ENCODE measurements at regions not wholly inside any gene's neighbourhood (a gene's known extent, or its start where the extent isn't known, plus 50 kb on each side); places are given as distances from the start of the nearest gene placed in this dataset.

GRCh38 chr2:104402825-104403224, 451.1 kb upstream of the POU3F3 start:
- Histone ChIP-seq H3K79me2 (ENCODE audit: control insufficient read depth in 1 of 2, insufficient read depth in 2 of 2, low read length in 2 of 2) (no peaks in the 10 kb centered on the region), H3K27me3 (replicated peaks in 1 of 4; ENCODE audit: control insufficient read depth in 3 of 4, extremely low read depth in 1 of 4, insufficient read depth in 3 of 4, low read length in 3 of 4) (no peaks in the 10 kb centered on the region), H4K20me1 (replicated peaks in 1 of 2; ENCODE audit: control insufficient read depth in 1 of 2, insufficient read depth in 2 of 2, low read length in 2 of 2) (no peaks in the 10 kb centered on the region), H3K4me3 (ENCODE audit: extremely low read depth in 1 of 4, insufficient read depth in 2 of 4, low read depth in 3 of 4, low read length in 4 of 4) (no peak overlapping the region), H2AFZ (ENCODE audit: low read length) (no peak overlapping the region), H2BK120ac (replicated peaks; ENCODE audit: low read depth, low read length) (no peak overlapping the region), H3K27ac (ENCODE audit: low read depth, low read length) (no peak overlapping the region), H3K79me1 (ENCODE audit: low read depth, low read length) (no peaks in the 10 kb centered on the region), H3K14ac (ENCODE audit: insufficient read length) (no peak overlapping the region), H3K4me1 (replicated peaks in 1 of 4; ENCODE audit: control insufficient read depth in 3 of 4, insufficient read depth in 4 of 4, low read length in 3 of 4) (no peaks in the 10 kb centered on the region), H3K36me3 (ENCODE audit: control insufficient read depth in 2 of 4, insufficient read depth in 4 of 4, low read length in 3 of 4) (no peaks in the 10 kb centered on the region), H3K23ac (ENCODE audit: insufficient read length) (no peak overlapping the region), H2BK15ac (ENCODE audit: low read length) (no peak overlapping the region), H4K91ac (replicated peaks; ENCODE audit: insufficient read length, low read length) (no peak overlapping the region), H2AK5ac (ENCODE audit: low read depth, low read length) (no peak overlapping the region), H2BK20ac (ENCODE audit: low read length) (no peak overlapping the region), H3K9me3 (ENCODE audit: insufficient read depth in 2 of 2, low read depth in 1 of 2, low read length in 1 of 2) (no peaks in the 10 kb centered on the region), H2BK5ac (ENCODE audit: low read depth, low read length) (no peak overlapping the region), H4K8ac (ENCODE audit: extremely low read depth, insufficient read depth, low read length) (no peak overlapping the region; the same call in 1 of the 2 replicates), H4K5ac (ENCODE audit: insufficient read length, low read depth, low read length) (no peak overlapping the region), H3K4me2 (ENCODE audit: insufficient read depth in 1 of 2, low read depth in 2 of 2, low read length in 2 of 2) (no peak overlapping the region), H3K4ac (replicated peaks; ENCODE audit: insufficient read length, low read depth, low read length) (no peak overlapping the region), H3K23me2 (ENCODE audit: low read depth, low read length) (no peaks in the 10 kb centered on the region), H3K18ac (ENCODE audit: extremely low read depth, low read length) (no peak overlapping the region), H3K56ac (replicated peaks; ENCODE audit: insufficient read length, low read depth, low read length) (no peak overlapping the region), H3K9ac (replicated peaks in 1 of 4; ENCODE audit: extremely low read depth in 1 of 4, low read depth in 3 of 4, low read length in 3 of 4) (no peak overlapping the region), H2BK12ac (ENCODE audit: low read depth, low read length) (no peak overlapping the region)
- TF ChIP-seq KDM1A (IDR thresholded peaks at IDR 0.05; ENCODE audit: borderline replicate concordance, low read length) (no peak), POU5F1 (IDR thresholded peaks at IDR 0.05; ENCODE audit: low read depth, low read length) (no peak), ATF3 (IDR thresholded peaks at IDR 0.05; ENCODE audit: insufficient read depth, low read depth, low read length) (no peak), KDM5A (IDR thresholded peaks at IDR 0.05; ENCODE audit: low read length) (no peak), CEBPB (IDR thresholded peaks at IDR 0.05; ENCODE audit: low read depth, low read length) (no peak), SRF (IDR thresholded peaks at IDR 0.05; ENCODE audit: low read depth, low read length) (no peak), BACH1 (IDR thresholded peaks at IDR 0.05; ENCODE audit: low read length) (no peak), JUND (IDR thresholded peaks at IDR 0.05; ENCODE audit: low read length) (no peak), SP4 (IDR thresholded peaks at IDR 0.05; ENCODE audit: low read length) (no peak), TCF12 (IDR thresholded peaks at IDR 0.05; ENCODE audit: low read depth, low read length) (no peak)
- no peak for DNase-seq (ENCODE audit: low read depth in 1 of 2, low spot score in 2 of 2)
- 95% methylated on average over 3 of the region's 3 CpGs; no CpG with 5 or more reads in 1 of the 2 experiments for WGBS, 2 experiments (ENCODE audit: extremely low coverage in 1 of 2, insufficient coverage in 1 of 2, insufficient read length in 1 of 2, insufficient replicate concordance in 2 of 2, low coverage in 1 of 2, low lambda C conversion rate in 2 of 2, missing lambda C conversion rate in 1 of 2)
- no peak for FAIRE-seq
- POLR2A ChIA-PET (ENCODE audit: partially characterized antibody), result no interaction called here
- CTCF ChIA-PET (ENCODE audit: partially characterized antibody), result interaction anchor here (0.6 to 1.5 kb wide), 4 partner anchors 9 to 12 kb away, joined by 4 to 5 read pairs (median 4); no protein-coding TSS in a partner anchor

Data from H1 (cell line).